Fibroblast of lung (primary cell): ENCODE measurements at regions not wholly inside any gene's neighbourhood (a gene's known extent, or its start where the extent isn't known, plus 50 kb on each side); places are given as distances from the start of the nearest gene placed in this dataset.

Experiments used
- EZH2 ChIP-seq: IDR thresholded peaks from 2 replicates; pipeline ENCODE4 v1.5.1; 2012; ENCODE audit warnings: low read length, control low read depth, mild to moderate bottlenecking; ENCODE audit errors: missing control alignments
- TF ChIP-seq, protein P1 (sequence below), 2 donors: IDR thresholded peaks in 1 of 2; conservative IDR thresholded peaks in 1 of 2; 1 replicate in 1 of 2; 2 replicates in 1 of 2; pipeline ENCODE4 v1.5.1; 2011 to 2012; ENCODE audit warnings: low read length in 2 of 2, control low read depth in 1 of 2, inconsistent platforms in 1 of 2, low read depth in 1 of 2, mild to moderate bottlenecking in 1 of 2

DNA sequence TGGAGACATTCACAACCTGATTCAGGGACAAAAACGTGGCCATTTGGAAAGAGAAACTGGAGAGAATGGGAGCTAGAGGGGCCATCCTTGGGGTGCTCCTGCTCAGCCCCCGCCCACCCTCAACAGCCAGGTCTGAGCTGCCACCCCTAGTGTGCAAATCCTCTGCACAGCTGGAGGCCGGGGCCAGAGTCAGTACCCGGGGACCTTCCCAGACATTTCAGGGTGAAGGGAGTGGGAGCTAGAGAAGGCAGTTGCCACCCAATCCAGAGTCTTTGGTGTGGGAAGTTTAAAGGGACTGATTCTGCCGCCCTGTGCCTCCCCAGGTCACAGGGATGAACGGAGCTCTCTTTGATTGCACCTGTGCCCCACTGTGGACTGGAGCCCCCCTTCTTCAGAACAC is 397.4 kb downstream of the MATN1 start:
- TF ChIP-seq, protein P1, sequence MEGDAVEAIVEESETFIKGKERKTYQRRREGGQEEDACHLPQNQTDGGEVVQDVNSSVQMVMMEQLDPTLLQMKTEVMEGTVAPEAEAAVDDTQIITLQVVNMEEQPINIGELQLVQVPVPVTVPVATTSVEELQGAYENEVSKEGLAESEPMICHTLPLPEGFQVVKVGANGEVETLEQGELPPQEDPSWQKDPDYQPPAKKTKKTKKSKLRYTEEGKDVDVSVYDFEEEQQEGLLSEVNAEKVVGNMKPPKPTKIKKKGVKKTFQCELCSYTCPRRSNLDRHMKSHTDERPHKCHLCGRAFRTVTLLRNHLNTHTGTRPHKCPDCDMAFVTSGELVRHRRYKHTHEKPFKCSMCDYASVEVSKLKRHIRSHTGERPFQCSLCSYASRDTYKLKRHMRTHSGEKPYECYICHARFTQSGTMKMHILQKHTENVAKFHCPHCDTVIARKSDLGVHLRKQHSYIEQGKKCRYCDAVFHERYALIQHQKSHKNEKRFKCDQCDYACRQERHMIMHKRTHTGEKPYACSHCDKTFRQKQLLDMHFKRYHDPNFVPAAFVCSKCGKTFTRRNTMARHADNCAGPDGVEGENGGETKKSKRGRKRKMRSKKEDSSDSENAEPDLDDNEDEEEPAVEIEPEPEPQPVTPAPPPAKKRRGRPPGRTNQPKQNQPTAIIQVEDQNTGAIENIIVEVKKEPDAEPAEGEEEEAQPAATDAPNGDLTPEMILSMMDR (conservative IDR thresholded peaks at IDR 0.05 in 1 of 2, IDR thresholded peaks at IDR 0.05 in 1 of 2; ENCODE audit: low read depth in 1 of 2, low read length in 2 of 2) = no peak
- no peak for TF ChIP-seq EZH2
